ENCODE measurements at regions not wholly inside any gene's neighbourhood (a gene's known extent, or its start where the extent isn't known, plus 50 kb on each side); places are given as distances from the start of the nearest gene placed in this dataset.

DNA sequence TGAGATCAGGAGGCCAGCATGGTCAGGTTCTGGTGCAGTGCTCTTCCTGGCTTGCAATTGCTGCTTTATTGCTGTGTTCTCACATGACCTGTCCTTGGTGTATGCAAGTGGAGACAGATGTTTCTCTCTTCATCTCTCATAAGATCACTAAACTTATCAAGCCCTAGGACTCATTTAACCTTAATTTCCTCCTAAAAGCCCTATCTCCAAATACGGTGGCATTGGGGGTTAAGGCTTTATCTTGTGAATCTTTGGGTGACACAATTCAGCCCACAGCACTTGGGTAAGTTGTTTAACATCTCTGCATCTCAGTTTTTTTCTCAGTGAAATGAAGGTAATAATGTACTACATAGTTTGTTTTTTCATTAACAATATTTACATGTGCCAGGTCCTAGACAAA, 152.4 kb downstream of the RWDD3 start:
- H3K36me3 Mint-ChIP-seq (ENCODE audit: low read depth) = no peaks in the 10 kb centered on the region
- ChIA-PET CTCF (no interaction called here), POLR2A (no interaction called here)
- TF ChIP-seq, protein P1, sequence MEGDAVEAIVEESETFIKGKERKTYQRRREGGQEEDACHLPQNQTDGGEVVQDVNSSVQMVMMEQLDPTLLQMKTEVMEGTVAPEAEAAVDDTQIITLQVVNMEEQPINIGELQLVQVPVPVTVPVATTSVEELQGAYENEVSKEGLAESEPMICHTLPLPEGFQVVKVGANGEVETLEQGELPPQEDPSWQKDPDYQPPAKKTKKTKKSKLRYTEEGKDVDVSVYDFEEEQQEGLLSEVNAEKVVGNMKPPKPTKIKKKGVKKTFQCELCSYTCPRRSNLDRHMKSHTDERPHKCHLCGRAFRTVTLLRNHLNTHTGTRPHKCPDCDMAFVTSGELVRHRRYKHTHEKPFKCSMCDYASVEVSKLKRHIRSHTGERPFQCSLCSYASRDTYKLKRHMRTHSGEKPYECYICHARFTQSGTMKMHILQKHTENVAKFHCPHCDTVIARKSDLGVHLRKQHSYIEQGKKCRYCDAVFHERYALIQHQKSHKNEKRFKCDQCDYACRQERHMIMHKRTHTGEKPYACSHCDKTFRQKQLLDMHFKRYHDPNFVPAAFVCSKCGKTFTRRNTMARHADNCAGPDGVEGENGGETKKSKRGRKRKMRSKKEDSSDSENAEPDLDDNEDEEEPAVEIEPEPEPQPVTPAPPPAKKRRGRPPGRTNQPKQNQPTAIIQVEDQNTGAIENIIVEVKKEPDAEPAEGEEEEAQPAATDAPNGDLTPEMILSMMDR (IDR thresholded peaks at IDR 0.05) = no peak
- no peaks in the 10 kb centered on the region for H3K9me3 Mint-ChIP-seq
- intact Hi-C loops (cut with micrococcal nuclease) = no loop called here
- ATAC-seq (no peak), DNase-seq (no peak)
- no peaks in the 10 kb centered on the region for H3K27me3 Mint-ChIP-seq
- no peak overlapping the region for H3K27ac Mint-ChIP-seq
- no peaks in the 10 kb centered on the region for H3K4me1 Mint-ChIP-seq (ENCODE audit: low read depth)
- H3K4me3 Mint-ChIP-seq = no peak overlapping the region

DNA sequence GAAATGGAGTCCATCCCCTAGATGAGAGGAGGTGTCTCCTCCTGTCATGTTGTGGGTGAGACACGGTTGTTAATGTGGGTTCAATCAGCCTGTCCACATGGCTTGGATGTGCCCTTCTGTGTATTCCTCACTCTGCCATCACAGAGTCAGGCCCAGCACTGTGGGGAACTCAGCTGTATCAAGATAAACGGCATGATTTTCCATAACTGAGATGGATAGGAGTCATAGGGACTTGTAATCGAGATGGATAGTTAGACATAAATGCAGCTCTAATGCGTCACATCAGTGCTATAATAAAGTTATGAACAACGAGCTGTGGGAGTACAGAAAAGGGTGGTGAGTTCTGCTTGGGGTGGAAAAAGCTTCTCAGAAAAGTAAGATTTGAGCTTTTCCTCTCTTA, 152.9 kb downstream of the RWDD3 start:
- TF ChIP-seq, protein P1 (IDR thresholded peaks at IDR 0.05) = no peak
- ATAC-seq (no peak), DNase-seq (no peak)
- ChIA-PET POLR2A (no interaction called here), CTCF (no interaction called here)
- no peak overlapping the region for H3K4me3 Mint-ChIP-seq
- no peaks in the 10 kb centered on the region for H3K4me1 Mint-ChIP-seq (ENCODE audit: low read depth)
- H3K27ac Mint-ChIP-seq = no peak overlapping the region
- H3K27me3 Mint-ChIP-seq = no peaks in the 10 kb centered on the region
- H3K9me3 Mint-ChIP-seq = no peaks in the 10 kb centered on the region
- H3K36me3 Mint-ChIP-seq (ENCODE audit: low read depth) = no peaks in the 10 kb centered on the region
- intact Hi-C loops (cut with micrococcal nuclease) = no loop called here

DNA sequence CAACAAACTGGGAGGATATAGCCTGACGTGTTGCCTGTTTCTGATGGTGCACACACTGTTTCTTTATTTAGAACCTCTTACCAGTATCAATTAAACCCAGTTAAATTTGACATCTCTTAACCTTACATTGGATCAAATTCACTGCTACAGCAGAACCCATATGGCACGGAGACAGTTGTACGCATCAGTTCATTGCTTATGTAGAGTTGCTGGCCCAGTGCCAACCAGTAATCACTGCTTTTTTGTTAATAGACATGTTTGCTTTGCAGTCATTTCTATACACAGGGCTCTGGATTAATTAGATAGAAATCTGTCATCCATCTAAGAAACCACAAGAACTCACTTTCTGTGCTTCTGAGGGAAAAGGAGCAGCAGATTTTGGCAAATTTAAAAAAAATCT, 154.0 kb downstream of the RWDD3 start:
- Mint-ChIP-seq H3K27me3 (no peaks in the 10 kb centered on the region), H3K27ac (no peak overlapping the region), H3K4me3 (no peak overlapping the region), H3K9me3 (no peaks in the 10 kb centered on the region), H3K36me3 (ENCODE audit: low read depth) (no peaks in the 10 kb centered on the region), H3K4me1 (ENCODE audit: low read depth) (no peaks in the 10 kb centered on the region)
- ChIA-PET POLR2A (no interaction called here), CTCF (no interaction called here)
- DNase-seq (no peak), ATAC-seq (no peak)
- TF ChIP-seq, protein P1 (IDR thresholded peaks at IDR 0.05) = no peak
- intact Hi-C loops (cut with micrococcal nuclease) = no loop called here

DNA sequence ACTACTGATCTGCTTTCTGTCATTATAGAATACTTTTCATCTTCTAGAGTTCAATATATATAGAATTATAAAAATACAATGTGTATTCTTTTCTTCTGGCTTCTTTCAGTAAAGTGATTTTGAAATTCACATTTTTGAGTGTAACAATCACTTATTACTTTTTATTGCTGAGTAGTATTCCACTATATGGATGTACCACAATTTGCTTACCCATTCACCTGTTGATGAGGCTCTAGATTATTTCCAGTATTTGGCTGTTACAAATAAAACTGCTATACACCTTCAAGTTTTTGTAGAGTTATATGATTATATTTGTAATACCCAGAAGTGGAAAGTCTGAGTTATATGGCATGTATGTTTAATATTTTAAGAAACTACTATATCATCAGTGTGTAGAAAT, 159.4 kb downstream of the RWDD3 start:
- intact Hi-C loops (cut with micrococcal nuclease) = no loop called here
- TF ChIP-seq, protein P1 (IDR thresholded peaks at IDR 0.05) = no peak
- DNase-seq (no peak), ATAC-seq (no peak)
- Mint-ChIP-seq H3K4me3 (no peak overlapping the region), H3K4me1 (ENCODE audit: low read depth) (no peaks in the 10 kb centered on the region), H3K36me3 (ENCODE audit: low read depth) (no peaks in the 10 kb centered on the region), H3K27ac (no peak overlapping the region), H3K27me3 (peaks cover 2% of the 10 kb centered on the region), H3K9me3 (no peaks in the 10 kb centered on the region)
- ChIA-PET CTCF (no interaction called here), POLR2A (no interaction called here)

DNA sequence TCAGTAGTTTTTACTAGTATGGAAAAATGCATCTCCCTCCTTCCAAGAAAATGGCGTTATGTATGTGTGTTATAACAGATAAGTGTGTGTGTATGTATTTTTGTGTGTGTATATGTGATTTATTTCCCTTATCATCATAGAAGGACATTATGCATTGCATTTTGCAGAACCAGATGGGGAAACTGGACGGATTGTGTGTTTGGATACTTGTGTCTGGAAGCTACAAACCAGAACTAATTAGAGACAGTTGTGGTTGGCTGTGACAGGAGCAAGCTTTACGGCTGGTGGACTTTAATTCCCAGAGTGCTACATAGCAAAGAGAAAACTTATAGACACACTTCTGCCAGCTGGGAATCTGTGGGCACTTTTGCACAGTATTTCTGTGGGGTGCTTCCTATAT, 162.5 kb downstream of the RWDD3 start:
- H3K27ac Mint-ChIP-seq = no peak overlapping the region
- intact Hi-C loops (cut with micrococcal nuclease) = no loop called here
- H3K36me3 Mint-ChIP-seq (ENCODE audit: low read depth) = no peaks in the 10 kb centered on the region
- H3K9me3 Mint-ChIP-seq = no peaks in the 10 kb centered on the region
- ChIA-PET POLR2A (no interaction called here), CTCF (no interaction called here)
- no peak for DNase-seq
- TF ChIP-seq, protein P1 (IDR thresholded peaks at IDR 0.05) = no peak
- peaks cover 2% of the 10 kb centered on the region for H3K27me3 Mint-ChIP-seq
- ATAC-seq = no peak
- no peaks in the 10 kb centered on the region for H3K4me1 Mint-ChIP-seq (ENCODE audit: low read depth)
- H3K4me3 Mint-ChIP-seq = no peak overlapping the region

Measured in activated CD8-positive, alpha-beta T cell treated with anti-CD3 and anti-CD28 coated beads for 36 hours (primary cell).